GM21619 (cell line): ENCODE measurements at regions not wholly inside any gene's neighbourhood (a gene's known extent, or its start where the extent isn't known, plus 50 kb on each side); places are given as distances from the start of the nearest gene placed in this dataset.
"Not testable (repeated sequence)": the region's sequence is repeated elsewhere in the genome, so short reads cannot be mapped to it uniquely, and the experiment has no call there.

Source experiments
- ATAC-seq: cut with Tn5 transposase; IDR thresholded peaks from one replicate; pipeline ENCODE4 v1.9.1; 2021; ENCODE audit not compliant: unreplicated experiment

DNA sequence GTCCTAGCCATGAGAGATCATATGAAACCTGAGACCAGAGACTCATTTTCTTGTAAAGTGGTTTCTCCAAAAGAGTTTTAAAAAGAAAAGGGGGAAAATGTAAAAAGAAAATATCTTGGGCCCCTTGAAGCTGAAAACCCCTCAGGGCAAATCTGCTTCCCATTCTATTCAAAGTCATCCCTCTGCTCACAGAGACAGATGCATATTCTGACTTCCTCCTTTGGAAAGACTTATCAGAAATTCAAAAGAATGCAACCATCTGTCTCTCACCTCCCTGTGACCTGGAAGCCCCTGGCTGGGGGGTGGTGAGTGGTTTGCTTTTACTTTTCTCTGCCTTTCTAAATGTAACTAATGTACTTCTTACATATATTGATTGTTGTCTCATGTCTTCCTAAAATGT is 1154.8 kb downstream of the NSUN3 start:
- no peak for ATAC-seq

DNA sequence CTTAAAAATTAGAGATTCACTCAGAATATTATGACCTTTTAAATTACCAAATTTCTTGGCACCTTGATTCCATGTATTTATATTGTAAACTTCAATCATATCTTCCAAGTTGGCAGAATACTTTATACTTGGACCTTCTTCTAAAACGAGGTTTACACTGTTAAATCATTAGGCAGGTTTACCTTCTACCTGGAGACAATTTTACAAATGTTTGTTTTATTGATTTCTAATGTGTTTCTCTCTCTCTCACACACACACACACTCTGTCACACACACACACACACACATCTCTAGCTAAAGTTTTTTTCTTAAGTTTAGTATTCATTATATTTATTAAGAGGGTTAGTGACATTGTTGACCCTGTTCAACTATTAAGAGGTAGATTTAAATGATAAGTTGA is 1155.6 kb downstream of the NSUN3 start:
- no peak for ATAC-seq

GRCh38 chr3:95226437-95226836 is 1163.6 kb downstream of the NSUN3 start:
- ATAC-seq, result no peak

DNA sequence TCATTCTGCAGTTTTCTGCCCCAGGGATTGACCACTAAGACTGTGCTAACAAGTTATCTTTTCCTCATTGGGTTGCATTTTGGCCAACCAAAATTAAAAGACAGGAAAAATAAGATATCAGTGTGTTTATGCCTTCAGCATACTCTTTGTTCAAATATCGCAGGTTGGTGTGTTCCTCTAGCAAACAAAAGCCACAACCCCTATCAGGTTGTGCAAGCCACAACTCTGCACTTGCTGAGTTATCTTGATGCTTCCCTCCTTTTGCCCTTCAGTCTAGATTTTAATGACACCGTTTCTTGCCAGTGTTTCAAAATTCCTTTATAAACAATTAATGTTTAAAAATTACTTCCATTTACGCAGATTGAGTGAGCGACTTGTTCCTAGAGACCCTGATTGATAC is 1164.2 kb downstream of the NSUN3 start:
- no peak for ATAC-seq

DNA sequence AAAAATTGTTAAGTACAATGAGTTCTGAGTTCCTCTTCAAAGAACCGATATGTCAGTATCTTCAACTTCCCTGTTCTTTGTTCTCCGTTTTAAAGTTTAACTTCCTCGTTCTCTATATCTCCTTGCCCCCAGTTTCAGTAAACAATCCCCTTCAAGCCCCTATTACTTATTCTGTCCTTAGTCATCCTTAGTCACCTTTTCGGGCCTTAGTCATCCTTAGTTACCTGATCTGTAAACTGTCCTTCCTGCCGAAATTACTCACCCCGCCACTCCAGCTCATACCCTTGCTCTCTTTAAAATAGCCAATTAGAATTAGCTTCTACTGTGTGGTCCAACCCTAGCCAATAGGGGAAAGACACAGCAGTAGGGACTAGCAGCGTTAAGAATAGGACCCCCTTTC is 1165.6 kb downstream of the NSUN3 start:
- no peak for ATAC-seq

- ATAC-seq, result no peak
Measured at GRCh38 chr3:95235916-95236315, 1173.1 kb downstream of the NSUN3 start.

- ATAC-seq, result no peak
Measured at GRCh38 chr3:95237783-95238182, 1174.9 kb downstream of the NSUN3 start.

DNA sequence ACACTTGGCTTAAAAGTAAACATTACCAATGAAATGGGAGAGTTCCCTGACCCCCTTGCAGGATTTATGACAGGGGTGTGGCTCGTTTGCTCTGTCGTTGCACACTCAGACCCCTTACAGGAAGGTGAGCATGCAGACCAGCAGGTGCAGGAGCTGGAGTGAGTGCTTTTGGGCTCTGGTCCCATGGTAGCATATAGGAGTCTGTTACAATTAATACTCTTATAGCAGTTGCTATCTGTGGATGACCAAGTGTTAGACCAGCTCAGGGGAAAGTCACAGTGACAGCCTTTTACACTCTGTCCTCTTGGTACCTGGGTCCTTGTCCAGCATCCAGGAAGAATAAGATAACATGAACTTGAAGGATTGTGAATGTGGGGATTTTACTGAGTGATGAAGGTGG is 1177.5 kb downstream of the NSUN3 start:
- no peak for ATAC-seq

GRCh38 chr3:95241256-95241655 is 1178.4 kb downstream of the NSUN3 start:
- ATAC-seq, result not testable (repeated sequence)

GRCh38 chr3:95246413-95246812 is 1183.6 kb downstream of the NSUN3 start:
- ATAC-seq, result no peak

- no peak for ATAC-seq
Measured at GRCh38 chr3:95254061-95254460, 1191.2 kb downstream of the NSUN3 start.

- ATAC-seq, result no peak
Measured at GRCh38 chr3:95254758-95255157, 1191.9 kb downstream of the NSUN3 start.

DNA sequence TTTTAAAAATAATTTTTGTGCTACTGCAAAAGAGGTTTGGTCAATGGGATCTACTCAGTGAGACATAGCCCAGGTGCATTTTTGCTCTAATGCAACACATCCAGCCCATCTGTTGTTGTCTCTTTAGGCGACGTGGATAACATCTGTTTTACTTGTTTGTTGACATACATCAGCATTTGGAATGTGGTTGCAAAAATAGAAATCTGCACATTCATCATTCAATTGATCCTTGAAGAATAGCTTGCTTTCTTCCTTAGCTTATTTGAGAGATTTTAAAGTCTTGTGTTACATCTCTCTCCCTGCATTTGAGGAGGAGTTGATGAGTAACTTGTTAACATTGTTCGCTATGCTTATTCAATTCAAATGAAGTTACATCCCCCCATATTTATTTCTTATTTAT is 1202.3 kb downstream of the NSUN3 start:
- no peak for ATAC-seq

DNA sequence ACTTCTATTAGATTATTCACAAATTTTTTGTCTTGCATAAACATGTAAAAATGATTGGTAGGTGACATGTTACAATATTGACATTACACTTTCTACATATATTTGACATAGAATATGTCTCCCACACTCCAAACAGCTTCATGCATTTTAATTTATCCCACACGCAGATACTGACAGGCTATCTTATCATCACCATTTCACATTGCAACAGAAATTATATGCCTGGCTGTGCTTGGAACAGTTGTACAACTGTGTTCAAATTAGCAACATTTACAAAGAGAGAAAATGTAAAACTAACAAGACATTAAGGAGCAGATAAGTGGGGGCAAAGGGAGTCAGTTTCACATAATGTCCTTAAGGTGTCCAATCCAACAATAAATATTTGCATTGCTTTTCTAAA is 1208.5 kb downstream of the NSUN3 start:
- no peak for ATAC-seq

- no peak for ATAC-seq
Measured at GRCh38 chr3:95272166-95272565, 1209.3 kb downstream of the NSUN3 start.

- no peak for ATAC-seq
Measured at GRCh38 chr3:95272781-95273180, 1209.9 kb downstream of the NSUN3 start.

DNA sequence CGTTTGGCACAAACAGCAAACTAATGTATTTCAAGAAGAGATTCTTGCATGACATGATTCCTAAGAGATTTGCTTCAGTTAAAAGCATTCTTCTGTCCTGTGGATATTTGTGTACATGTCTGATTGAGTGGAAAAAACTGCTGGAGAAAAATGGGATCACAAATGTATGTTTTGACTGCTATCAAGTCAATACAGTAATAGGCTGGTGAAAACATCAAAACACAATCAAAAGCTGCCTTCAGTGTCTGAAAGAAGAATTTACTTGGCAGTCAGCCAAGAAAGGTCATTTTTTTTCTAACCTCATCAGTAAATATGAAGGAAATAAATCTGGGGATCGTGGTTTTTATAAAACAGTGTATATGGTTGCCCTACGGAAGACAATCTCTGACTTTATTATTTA is 1214.8 kb downstream of the NSUN3 start:
- ATAC-seq, result no peak

GRCh38 chr3:95280711-95281352 is 1218.0 kb downstream of the NSUN3 start:
- ATAC-seq, result no peak

GRCh38 chr3:95289295-95289694 is 1226.4 kb downstream of the NSUN3 start:
- no peak for ATAC-seq

GRCh38 chr3:95297581-95297980 is 1234.7 kb downstream of the NSUN3 start:
- no peak for ATAC-seq

DNA sequence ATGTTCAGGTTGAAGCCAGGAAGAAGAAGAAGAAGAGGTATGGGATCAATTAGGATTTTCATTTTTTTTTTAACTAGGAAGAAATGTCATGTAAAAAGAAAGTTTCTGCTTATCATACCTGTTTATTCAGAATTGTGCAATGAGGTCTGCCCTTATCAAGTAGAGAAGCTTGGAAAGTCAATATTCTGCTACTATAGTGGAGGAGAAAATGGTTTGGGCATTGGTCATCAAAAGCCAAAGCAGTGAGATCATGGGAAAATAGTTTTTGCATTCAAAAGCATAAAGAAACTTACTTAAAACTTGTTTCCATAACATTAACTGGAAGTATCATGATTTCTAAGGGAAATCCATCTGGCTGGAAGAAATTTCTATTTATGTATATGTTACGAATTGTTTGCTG is 1239.2 kb downstream of the NSUN3 start:
- no peak for ATAC-seq

GRCh38 chr3:95310560-95310959 is 1247.7 kb downstream of the NSUN3 start:
- no peak for ATAC-seq

DNA sequence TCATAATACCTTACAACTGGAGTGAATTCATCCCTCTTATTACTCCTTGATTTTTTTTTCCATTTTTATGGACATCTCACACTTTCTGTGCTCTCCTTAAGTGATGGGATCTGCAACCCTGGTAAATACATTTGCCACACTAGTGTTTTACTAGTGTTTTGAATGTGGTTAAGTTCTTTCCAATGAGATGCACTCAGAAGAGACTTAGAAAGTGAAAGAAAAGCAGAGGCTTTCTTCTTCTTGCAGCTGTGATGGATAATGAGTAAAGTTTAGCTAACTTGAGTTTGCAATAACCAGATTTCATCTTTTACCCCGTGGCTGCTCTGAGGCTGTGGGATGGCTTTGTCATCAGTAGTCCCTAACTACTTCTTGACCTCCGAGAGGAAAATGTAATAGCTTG is 1248.4 kb downstream of the NSUN3 start:
- no peak for ATAC-seq

- no peak for ATAC-seq
Measured at GRCh38 chr3:95312650-95313049, 1249.8 kb downstream of the NSUN3 start.
